ENCODE measurements at regions not wholly inside any gene's neighbourhood (a gene's known extent, or its start where the extent isn't known, plus 50 kb on each side); places are given as distances from the start of the nearest gene placed in this dataset.

DNA sequence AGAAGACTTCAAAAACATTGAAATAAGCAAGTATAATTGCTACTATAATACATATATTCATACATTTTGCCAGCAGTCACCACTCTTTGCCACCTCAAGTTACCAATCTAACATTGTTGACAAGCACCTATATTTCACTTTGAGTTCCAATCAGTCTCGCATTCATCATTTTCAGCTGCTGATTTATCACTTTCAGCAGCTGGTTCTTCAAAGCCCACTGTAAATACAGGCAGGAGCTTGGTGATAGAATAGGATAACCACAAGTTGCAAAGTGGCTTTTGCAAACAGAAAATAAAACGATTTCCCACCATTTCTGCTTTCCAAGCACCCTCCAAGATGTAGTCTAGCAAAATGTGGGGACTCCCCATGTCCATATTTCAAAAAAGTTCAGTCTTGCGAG, 114.2 kb upstream of the ITGA1 start (continued):
- TF ChIP-seq USF2 (IDR thresholded peaks at IDR 0.05; ENCODE audit: low read length) (no peak), GABPA (IDR thresholded peaks at IDR 0.05; ENCODE audit: borderline replicate concordance, insufficient read depth, low read length) (no peak), NANOG (IDR thresholded peaks at IDR 0.05; ENCODE audit: insufficient read depth, low read depth, low read length, poor library complexity, severe bottlenecking) (no peak), CBX8 (IDR thresholded peaks at IDR 0.05; ENCODE audit: borderline replicate concordance, low read depth, low read length) (no peak), SP2 (IDR thresholded peaks at IDR 0.05; ENCODE audit: low read length) (no peak)

Data from H1 (cell line).